Keratinocyte (primary cell): ENCODE measurements at regions not wholly inside any gene's neighbourhood (a gene's known extent, or its start where the extent isn't known, plus 50 kb on each side); places are given as distances from the start of the nearest gene placed in this dataset.

Experiments used
- DNase-seq: peaks from one replicate; pipeline ENCODE4 v3.0.0-alpha.2; 2011; ENCODE audit warnings: low read depth, missing footprints, low spot score
- FAIRE-seq: peaks from 2 replicates; lab custom pipeline; 2011; peaks lifted over from hg19 to GRCh38; lab: Jason Lieb, UNC
- H2AFZ ChIP-seq: 2 replicates; pipeline ENCODE4 v1.6.0; 2012; ENCODE audit warnings: low read length, control low read depth, inconsistent platforms; ENCODE audit not compliant: control insufficient read depth
- H3K27ac ChIP-seq: 2 replicates; pipeline ENCODE4 v1.5.1; 2011; ENCODE audit warnings: low read length; ENCODE audit not compliant: control insufficient read depth, insufficient read depth
- H3K27me3 ChIP-seq: 3 replicates; pipeline ENCODE4 v1.6.0; 2011; ENCODE audit warnings: low read length; ENCODE audit not compliant: control insufficient read depth, insufficient read depth; ENCODE audit errors: extremely low read depth
- H3K36me3 ChIP-seq, 2 experiments: 2 replicates in 1 of 2; 3 replicates in 1 of 2; pipeline ENCODE4 v1.5.1; 2011; ENCODE audit warnings: low read length in 2 of 2, mild to moderate bottlenecking in 1 of 2; ENCODE audit not compliant: control insufficient read depth in 2 of 2, insufficient read depth in 2 of 2; ENCODE audit errors: extremely low read depth in 1 of 2
- H3K4me1 ChIP-seq: 3 replicates; pipeline ENCODE4 v1.5.1; 2011; ENCODE audit warnings: low read length; ENCODE audit not compliant: control insufficient read depth, insufficient read depth; ENCODE audit errors: extremely low read depth
- H3K4me2 ChIP-seq: 3 replicates; pipeline ENCODE4 v1.6.0; 2011; ENCODE audit warnings: low read depth, low read length; ENCODE audit not compliant: control insufficient read depth, insufficient read depth; ENCODE audit errors: extremely low read depth
- H3K4me3 ChIP-seq, 3 experiments: fragments of 200-600 bp in 1 of 3; sonication (generic) in 1 of 3; 2 replicates in 2 of 3; 3 replicates in 1 of 3; pipeline ENCODE4 v1.5.1; 2011 to 2016; ENCODE audit warnings: low read length in 3 of 3, mild to moderate bottlenecking in 3 of 3, control low read depth in 2 of 3, inconsistent platforms in 1 of 3, low read depth in 1 of 3, mixed read lengths in 1 of 3, mixed run types in 1 of 3, moderate library complexity in 1 of 3; ENCODE audit not compliant: control insufficient read depth in 2 of 3, insufficient read depth in 2 of 3; ENCODE audit errors: extremely low read depth in 1 of 3
- H3K79me2 ChIP-seq: 2 replicates; pipeline ENCODE4 v1.6.0; 2012; ENCODE audit warnings: low read length; ENCODE audit not compliant: control insufficient read depth, insufficient read depth
- H3K9ac ChIP-seq: 3 replicates; pipeline ENCODE4 v1.6.0; 2011; ENCODE audit warnings: low read length; ENCODE audit not compliant: control insufficient read depth, insufficient read depth; ENCODE audit errors: extremely low read depth
- H3K9me1 ChIP-seq: 3 replicates; pipeline ENCODE4 v1.6.0; 2011; ENCODE audit warnings: low read length; ENCODE audit not compliant: control insufficient read depth, insufficient read depth; ENCODE audit errors: extremely low read depth
- H3K9me3 ChIP-seq: 2 replicates; pipeline ENCODE4 v1.5.1; 2012; ENCODE audit warnings: low read depth, low read length; ENCODE audit not compliant: control insufficient read depth
- H4K20me1 ChIP-seq: 3 replicates; pipeline ENCODE4 v1.6.0; 2011; ENCODE audit warnings: low read length; ENCODE audit not compliant: control insufficient read depth, insufficient read depth; ENCODE audit errors: extremely low read depth
- CTCF ChIP-seq, 3 experiments: IDR thresholded peaks in 1 of 3; conservative IDR thresholded peaks in 1 of 3; optimal IDR thresholded peaks in 1 of 3; 2 replicates in 2 of 3; 3 replicates in 1 of 3; pipeline versions ENCODE3 to v1.5.1; 2011; ENCODE audit warnings: low read length in 3 of 3, mild to moderate bottlenecking in 3 of 3, moderate library complexity in 2 of 3, control low read depth in 1 of 3, inconsistent platforms in 1 of 3; ENCODE audit not compliant: insufficient read depth in 2 of 3; ENCODE audit errors: extremely low read depth in 1 of 3
- EZH2 ChIP-seq: IDR thresholded peaks from one replicate; pipeline ENCODE4 v1.6.1; 2012; ENCODE audit warnings: inconsistent platforms, mild to moderate bottlenecking, low read length, moderate library complexity
- dilution Hi-C: fragments of 300-500 bp; cut with MboI; formaldehyde crosslinking; loops from one replicate; pipeline ENCODE4 v1.7.0; 2020; ENCODE audit warnings: low sequenced_read_pairs; ENCODE audit not compliant: extremely low pct_ligation_motif_present

- no peak for DNase-seq
- peak; percentile 39 for FAIRE-seq
- H3K9ac ChIP-seq, result no peak overlapping the region
- no peaks in the 10 kb centered on the region for H3K36me3 ChIP-seq
- H3K9me3 ChIP-seq, result no peaks in the 10 kb centered on the region
- no peak overlapping the region for H3K4me2 ChIP-seq
- peaks cover 28% of the 10 kb centered on the region for H3K4me1 ChIP-seq
- H3K4me3 ChIP-seq, result no peak overlapping the region
- no peak for TF ChIP-seq EZH2
- no peak for TF ChIP-seq CTCF (optimal IDR thresholded peaks at IDR 0.05 in 1 of 3, IDR thresholded peaks at IDR 0.05 in 1 of 3, conservative IDR thresholded peaks at IDR 0.05 in 1 of 3; ENCODE audit: extremely low read depth in 1 of 3, insufficient read depth in 2 of 3, low read length in 3 of 3)
- no peaks in the 10 kb centered on the region for H4K20me1 ChIP-seq
- no peaks in the 10 kb centered on the region for H3K79me2 ChIP-seq
- dilution Hi-C loops, result loop anchor here (25.0 kb wide), 1 partner anchor 288 kb away; no protein-coding TSS in a partner anchor
- peak overlapping the region; percentile 32 for H2AFZ ChIP-seq
- no peaks in the 10 kb centered on the region for H3K9me1 ChIP-seq
- H3K27ac ChIP-seq, result peak overlapping the region; percentile 9
- H3K27me3 ChIP-seq, result no peaks in the 10 kb centered on the region
Observed at GRCh38 chr4:53924333-53925049, 139.9 kb downstream of the CHIC2 start.

- Histone ChIP-seq H3K79me2 (no peaks in the 10 kb centered on the region), H3K36me3 (no peaks in the 10 kb centered on the region), H3K4me3 (no peak overlapping the region), H3K27me3 (no peaks in the 10 kb centered on the region), H3K9me1 (no peaks in the 10 kb centered on the region), H3K4me2 (no peak overlapping the region), H3K27ac (no peak overlapping the region), H3K9me3 (no peaks in the 10 kb centered on the region), H4K20me1 (no peaks in the 10 kb centered on the region), H2AFZ (no peak overlapping the region), H3K4me1 (peaks cover 28% of the 10 kb centered on the region), H3K9ac (no peak overlapping the region)
- no peak for DNase-seq
- FAIRE-seq, result peak; percentile 20
- TF ChIP-seq CTCF (optimal IDR thresholded peaks at IDR 0.05 in 1 of 3, IDR thresholded peaks at IDR 0.05 in 1 of 3, conservative IDR thresholded peaks at IDR 0.05 in 1 of 3; ENCODE audit: extremely low read depth in 1 of 3, insufficient read depth in 2 of 3, low read length in 3 of 3) (peak in 1 of 3 experiments; percentile 7), EZH2 (no peak)
- dilution Hi-C loops, result no loop called here
Observed at GRCh38 chr4:53923921-53924320, 140.5 kb downstream of the CHIC2 start.
